Activated CD8-positive, alpha-beta memory T cell treated with anti-CD3 and anti-CD28 coated beads for 24 hours (primary cell): ENCODE measurements at regions not wholly inside any gene's neighbourhood (a gene's known extent, or its start where the extent isn't known, plus 50 kb on each side); places are given as distances from the start of the nearest gene placed in this dataset.
A peak's percentile ranks its signal among the peaks of the same experiment; 100 is the strongest.

Experiments used
- DNase-seq: peaks from one replicate; pipeline ENCODE4 v3.0.0-alpha.2; 2020

GRCh38 chr4:180641495-180641894, 1601.7 kb upstream of the TENM3 start:
- DNase-seq = no peak

- DNase-seq = no peak
Observed at GRCh38 chr4:180642732-180643131, 1600.5 kb upstream of the TENM3 start.

- no peak for DNase-seq
Observed at GRCh38 chr4:180650273-180650672, 1592.9 kb upstream of the TENM3 start.

GRCh38 chr4:180652533-180652932, 1590.7 kb upstream of the TENM3 start:
- DNase-seq = no peak

- no peak for DNase-seq
Observed at GRCh38 chr4:180655886-180656285, 1587.3 kb upstream of the TENM3 start.

- no peak for DNase-seq
Observed at GRCh38 chr4:180657881-180658280, 1585.3 kb upstream of the TENM3 start.

- peak; percentile 59 for DNase-seq
Observed at GRCh38 chr4:180664766-180665368, 1578.3 kb upstream of the TENM3 start.

GRCh38 chr4:180665481-180665880, 1577.7 kb upstream of the TENM3 start:
- DNase-seq = no peak

GRCh38 chr4:180665994-180666824, 1577.0 kb upstream of the TENM3 start:
- DNase-seq = no peak

GRCh38 chr4:180668732-180669131, 1574.5 kb upstream of the TENM3 start:
- no peak for DNase-seq

- no peak for DNase-seq
Observed at GRCh38 chr4:180669680-180670079, 1573.5 kb upstream of the TENM3 start.

- DNase-seq = no peak
Observed at GRCh38 chr4:180674619-180675358, 1568.4 kb upstream of the TENM3 start.

- no peak for DNase-seq
Observed at GRCh38 chr4:180675359-180675650, 1567.9 kb upstream of the TENM3 start.

- DNase-seq = no peak
Observed at GRCh38 chr4:180680305-180680704, 1562.9 kb upstream of the TENM3 start.

- no peak for DNase-seq
Observed at GRCh38 chr4:180682776-180683175, 1560.4 kb upstream of the TENM3 start.

- DNase-seq = no peak
Observed at GRCh38 chr4:180683186-180683585, 1560.0 kb upstream of the TENM3 start.

GRCh38 chr4:180688480-180688879, 1554.7 kb upstream of the TENM3 start:
- DNase-seq = no peak

GRCh38 chr4:180694875-180695274, 1548.3 kb upstream of the TENM3 start:
- DNase-seq = no peak

- no peak for DNase-seq
Observed at GRCh38 chr4:180695851-180696250, 1547.4 kb upstream of the TENM3 start.

GRCh38 chr4:180696460-180697092, 1546.6 kb upstream of the TENM3 start:
- no peak for DNase-seq

- DNase-seq = no peak
Observed at GRCh38 chr4:180698550-180699195, 1544.5 kb upstream of the TENM3 start.

GRCh38 chr4:180706766-180707165, 1536.4 kb upstream of the TENM3 start:
- no peak for DNase-seq
